ENCODE measurements at regions not wholly inside any gene's neighbourhood (a gene's known extent, or its start where the extent isn't known, plus 50 kb on each side); places are given as distances from the start of the nearest gene placed in this dataset.

GRCh38 chr6:44634321-44634720 is 246.8 kb downstream of the CDC5L start:
- H3K36me3 ChIP-seq (ENCODE audit: control insufficient read depth in 2 of 2, extremely low read depth in 1 of 2, insufficient read depth in 2 of 2, low read length in 2 of 2): no peaks in the 10 kb centered on the region
- H3K27me3 ChIP-seq (ENCODE audit: control insufficient read depth, extremely low read depth, insufficient read depth, low read length): peaks cover 11% of the 10 kb centered on the region
- DNase-seq (ENCODE audit: low read depth, low spot score) (no peak), FAIRE-seq (no peak)
- H3K9me3 ChIP-seq (ENCODE audit: control insufficient read depth, low read depth, low read length): no peaks in the 10 kb centered on the region
- H2AFZ ChIP-seq (ENCODE audit: control insufficient read depth, low read length): no peak overlapping the region
- dilution Hi-C loops (cut with MboI; ENCODE audit: extremely low pct_ligation_motif_present, low sequenced_read_pairs): no loop called here
- no peaks in the 10 kb centered on the region for H3K9me1 ChIP-seq (ENCODE audit: control insufficient read depth, extremely low read depth, insufficient read depth, low read length)
- H3K9ac ChIP-seq (ENCODE audit: control insufficient read depth, extremely low read depth, insufficient read depth, low read length): no peak overlapping the region
- no peaks in the 10 kb centered on the region for H3K79me2 ChIP-seq (ENCODE audit: control insufficient read depth, insufficient read depth, low read length)
- TF ChIP-seq EZH2 (IDR thresholded peaks at IDR 0.05; ENCODE audit: low read length) (no peak), CTCF (optimal IDR thresholded peaks at IDR 0.05 in 1 of 3, IDR thresholded peaks at IDR 0.05 in 1 of 3, conservative IDR thresholded peaks at IDR 0.05 in 1 of 3; ENCODE audit: extremely low read depth in 1 of 3, insufficient read depth in 2 of 3, low read length in 3 of 3) (no peak)
- no peaks in the 10 kb centered on the region for H3K4me1 ChIP-seq (ENCODE audit: control insufficient read depth, extremely low read depth, insufficient read depth, low read length)
- H4K20me1 ChIP-seq (ENCODE audit: control insufficient read depth, extremely low read depth, insufficient read depth, low read length): no peaks in the 10 kb centered on the region
- H3K4me3 ChIP-seq (ENCODE audit: control insufficient read depth in 2 of 3, extremely low read depth in 1 of 3, insufficient read depth in 2 of 3, low read depth in 1 of 3, low read length in 3 of 3): no peak overlapping the region
- no peak overlapping the region for H3K4me2 ChIP-seq (ENCODE audit: control insufficient read depth, extremely low read depth, insufficient read depth, low read depth, low read length)
- H3K27ac ChIP-seq (ENCODE audit: control insufficient read depth, insufficient read depth, low read length): no peak overlapping the region

- dilution Hi-C loops (cut with MboI; ENCODE audit: extremely low pct_ligation_motif_present, low sequenced_read_pairs): no loop called here
- Histone ChIP-seq H2AFZ (ENCODE audit: control insufficient read depth, low read length) (no peak overlapping the region), H4K20me1 (ENCODE audit: control insufficient read depth, extremely low read depth, insufficient read depth, low read length) (no peaks in the 10 kb centered on the region), H3K4me3 (ENCODE audit: control insufficient read depth in 2 of 3, extremely low read depth in 1 of 3, insufficient read depth in 2 of 3, low read depth in 1 of 3, low read length in 3 of 3) (no peak overlapping the region), H3K9me1 (ENCODE audit: control insufficient read depth, extremely low read depth, insufficient read depth, low read length) (no peaks in the 10 kb centered on the region), H3K9ac (ENCODE audit: control insufficient read depth, extremely low read depth, insufficient read depth, low read length) (no peak overlapping the region), H3K79me2 (ENCODE audit: control insufficient read depth, insufficient read depth, low read length) (no peaks in the 10 kb centered on the region), H3K27me3 (ENCODE audit: control insufficient read depth, extremely low read depth, insufficient read depth, low read length) (peaks cover 11% of the 10 kb centered on the region), H3K27ac (ENCODE audit: control insufficient read depth, insufficient read depth, low read length) (no peak overlapping the region), H3K36me3 (ENCODE audit: control insufficient read depth in 2 of 2, extremely low read depth in 1 of 2, insufficient read depth in 2 of 2, low read length in 2 of 2) (no peaks in the 10 kb centered on the region), H3K4me1 (ENCODE audit: control insufficient read depth, extremely low read depth, insufficient read depth, low read length) (no peaks in the 10 kb centered on the region), H3K4me2 (ENCODE audit: control insufficient read depth, extremely low read depth, insufficient read depth, low read depth, low read length) (no peak overlapping the region), H3K9me3 (ENCODE audit: control insufficient read depth, low read depth, low read length) (no peaks in the 10 kb centered on the region)
- no peak for DNase-seq (ENCODE audit: low read depth, low spot score)
- FAIRE-seq: no peak
- no peak for TF ChIP-seq CTCF (optimal IDR thresholded peaks at IDR 0.05 in 1 of 3, IDR thresholded peaks at IDR 0.05 in 1 of 3, conservative IDR thresholded peaks at IDR 0.05 in 1 of 3; ENCODE audit: extremely low read depth in 1 of 3, insufficient read depth in 2 of 3, low read length in 3 of 3)
- no peak for TF ChIP-seq EZH2 (IDR thresholded peaks at IDR 0.05; ENCODE audit: low read length)
Measured at GRCh38 chr6:44635486-44635885, 248.0 kb downstream of the CDC5L start.
